RWPE2 (cell line): ENCODE measurements at regions not wholly inside any gene's neighbourhood (a gene's known extent, or its start where the extent isn't known, plus 50 kb on each side); places are given as distances from the start of the nearest gene placed in this dataset.

Experiments
- ATAC-seq: fragments of 200-7000 bp; cut with Tn5 transposase; 3 replicates; pipeline ENCODE4 v1.9.1; 2021; ENCODE audit warnings: low read depth
- DNase-seq: peaks from one replicate; pipeline ENCODE4 v3.0.0-alpha.2; 2020; ENCODE audit warnings: low spot score
- H3K27ac ChIP-seq: fragments of 450-650 bp; 2 replicates; pipeline ENCODE4 v1.5.1; 2017; ENCODE audit warnings: mild to moderate bottlenecking; ENCODE audit not compliant: poor library complexity, severe bottlenecking
- H3K27me3 ChIP-seq: fragments of 250-450 bp; sonication (Bioruptor Pico); 2 replicates; pipeline ENCODE4 v1.5.1; 2021; ENCODE audit warnings: mild to moderate bottlenecking, moderate library complexity; ENCODE audit not compliant: insufficient read depth, poor library complexity, severe bottlenecking
- H3K36me3 ChIP-seq: fragments of 250-450 bp; sonication (Bioruptor Pico); 2 replicates; pipeline ENCODE4 v1.5.1; 2020; ENCODE audit warnings: low read depth, mild to moderate bottlenecking, moderate library complexity
- H3K4me1 ChIP-seq: fragments of 250-450 bp; sonication (Bioruptor Pico); 2 replicates; pipeline ENCODE4 v1.5.1; 2021; ENCODE audit warnings: mild to moderate bottlenecking, moderate library complexity; ENCODE audit not compliant: insufficient read depth, poor library complexity, severe bottlenecking
- H3K4me3 ChIP-seq: fragments of 250-450 bp; sonication (Bioruptor Pico); 2 replicates; pipeline ENCODE4 v1.5.1; 2021; ENCODE audit warnings: mild to moderate bottlenecking, moderate library complexity; ENCODE audit not compliant: severe bottlenecking
- H3K9me3 ChIP-seq: fragments of 250-450 bp; sonication (Bioruptor Pico); 2 replicates; pipeline ENCODE4 v1.5.1; 2021; ENCODE audit warnings: mild to moderate bottlenecking, moderate library complexity; ENCODE audit not compliant: severe bottlenecking
- TF ChIP-seq, protein P1 (sequence below): fragments of 450-650 bp; IDR thresholded peaks from one replicate; pipeline ENCODE4 v1.5.1; 2017; ENCODE audit warnings: mild to moderate bottlenecking, moderate library complexity; ENCODE audit not compliant: poor library complexity, severe bottlenecking

DNA sequence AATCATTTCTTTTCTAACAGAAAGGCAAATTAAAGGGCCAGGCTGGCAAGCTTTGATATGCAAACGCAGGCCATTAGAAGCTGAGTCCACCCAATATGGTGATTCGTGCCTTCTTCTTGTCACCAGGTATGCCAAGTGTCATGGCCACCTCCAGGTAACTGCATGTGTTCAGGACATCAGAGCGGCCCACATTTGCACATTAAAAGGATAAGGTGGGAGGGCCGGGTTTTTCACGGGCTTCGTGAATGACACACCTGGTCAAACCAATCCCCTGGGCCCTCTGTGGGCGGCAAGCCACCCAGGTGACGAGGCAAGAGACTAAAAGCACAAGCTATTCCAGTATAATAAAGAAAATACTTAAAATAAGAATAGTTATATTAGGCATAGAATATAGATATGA is 75.9 kb upstream of the TSPAN11 start:
- DNase-seq = no peak
- no peak overlapping the region for H3K4me3 ChIP-seq
- ATAC-seq = no peak
- H3K9me3 ChIP-seq = no peaks in the 10 kb centered on the region
- TF ChIP-seq, protein P1, sequence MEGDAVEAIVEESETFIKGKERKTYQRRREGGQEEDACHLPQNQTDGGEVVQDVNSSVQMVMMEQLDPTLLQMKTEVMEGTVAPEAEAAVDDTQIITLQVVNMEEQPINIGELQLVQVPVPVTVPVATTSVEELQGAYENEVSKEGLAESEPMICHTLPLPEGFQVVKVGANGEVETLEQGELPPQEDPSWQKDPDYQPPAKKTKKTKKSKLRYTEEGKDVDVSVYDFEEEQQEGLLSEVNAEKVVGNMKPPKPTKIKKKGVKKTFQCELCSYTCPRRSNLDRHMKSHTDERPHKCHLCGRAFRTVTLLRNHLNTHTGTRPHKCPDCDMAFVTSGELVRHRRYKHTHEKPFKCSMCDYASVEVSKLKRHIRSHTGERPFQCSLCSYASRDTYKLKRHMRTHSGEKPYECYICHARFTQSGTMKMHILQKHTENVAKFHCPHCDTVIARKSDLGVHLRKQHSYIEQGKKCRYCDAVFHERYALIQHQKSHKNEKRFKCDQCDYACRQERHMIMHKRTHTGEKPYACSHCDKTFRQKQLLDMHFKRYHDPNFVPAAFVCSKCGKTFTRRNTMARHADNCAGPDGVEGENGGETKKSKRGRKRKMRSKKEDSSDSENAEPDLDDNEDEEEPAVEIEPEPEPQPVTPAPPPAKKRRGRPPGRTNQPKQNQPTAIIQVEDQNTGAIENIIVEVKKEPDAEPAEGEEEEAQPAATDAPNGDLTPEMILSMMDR = no peak
- H3K4me1 ChIP-seq = no peaks in the 10 kb centered on the region
- no peak overlapping the region for H3K27ac ChIP-seq
- no peaks in the 10 kb centered on the region for H3K36me3 ChIP-seq
- no peaks in the 10 kb centered on the region for H3K27me3 ChIP-seq

DNA sequence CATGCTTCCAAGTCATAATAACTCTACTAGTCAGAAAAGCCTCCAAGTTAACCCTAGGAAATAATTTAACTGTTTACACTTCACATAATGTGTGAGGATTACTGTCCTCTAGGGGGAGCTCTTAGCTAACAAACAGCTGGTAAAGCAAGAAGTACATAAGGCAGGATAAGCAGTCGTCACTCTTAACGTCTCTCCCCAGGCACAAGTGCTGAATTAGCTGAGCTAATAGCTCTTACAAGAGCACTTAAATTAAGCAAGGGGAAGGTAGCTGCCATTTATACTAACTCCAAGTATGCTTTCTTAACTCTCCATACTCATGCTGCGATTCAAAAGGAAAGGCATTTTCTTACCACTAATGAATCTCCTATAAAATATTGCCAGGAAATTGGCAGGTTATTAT is 79.3 kb upstream of the TSPAN11 start:
- ATAC-seq (no peak), DNase-seq (no peak)
- Histone ChIP-seq H3K27ac (no peak overlapping the region), H3K9me3 (no peaks in the 10 kb centered on the region), H3K36me3 (no peaks in the 10 kb centered on the region), H3K4me3 (no peak overlapping the region), H3K27me3 (no peaks in the 10 kb centered on the region), H3K4me1 (no peaks in the 10 kb centered on the region)
- TF ChIP-seq, protein P1 = peak; percentile 64

DNA sequence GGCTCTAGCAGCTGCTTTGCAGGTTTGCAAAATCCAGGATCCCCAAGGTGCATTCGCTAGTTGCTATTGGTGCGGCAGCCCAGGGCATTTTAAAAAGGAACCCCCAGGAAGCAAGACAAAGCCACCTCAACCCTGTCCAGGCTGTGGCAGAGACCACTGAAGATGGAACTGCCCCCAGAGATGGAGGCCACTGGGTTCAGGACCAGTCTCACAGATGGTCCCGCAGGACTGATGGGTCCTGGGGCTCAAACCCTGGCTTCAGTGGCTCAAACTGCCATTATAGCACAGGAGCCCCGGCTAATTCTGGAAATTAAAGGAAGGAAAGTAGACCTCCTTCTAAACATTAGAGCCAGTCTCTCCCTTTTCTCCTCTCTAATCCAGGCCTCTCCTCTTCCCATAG is 79.8 kb upstream of the TSPAN11 start:
- DNase-seq = no peak
- ATAC-seq = no peak

DNA sequence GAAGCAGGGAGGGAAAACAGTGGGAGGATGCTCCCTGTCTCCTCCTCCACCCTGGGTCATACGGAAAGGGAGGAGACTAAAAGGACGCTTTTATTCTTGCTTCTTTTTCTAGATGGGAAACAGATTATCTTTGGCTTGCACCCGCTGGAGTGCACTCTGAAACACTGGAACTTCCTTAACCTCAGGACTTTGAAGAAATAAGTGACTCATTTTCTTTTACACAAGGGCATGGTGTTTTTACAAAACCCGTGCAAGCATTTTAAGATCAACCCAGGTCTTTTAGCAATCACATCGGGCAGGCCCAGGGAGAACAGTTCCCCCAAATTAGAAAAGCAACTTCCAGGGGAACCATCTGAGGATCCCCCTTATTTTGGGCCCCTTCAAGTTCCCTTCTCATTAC is 80.9 kb upstream of the TSPAN11 start:
- H3K4me1 ChIP-seq = no peaks in the 10 kb centered on the region
- ATAC-seq = no peak
- no peak overlapping the region for H3K27ac ChIP-seq
- H3K27me3 ChIP-seq = no peaks in the 10 kb centered on the region
- TF ChIP-seq, protein P1 = no peak
- no peak overlapping the region for H3K4me3 ChIP-seq
- H3K36me3 ChIP-seq = no peaks in the 10 kb centered on the region
- no peak for DNase-seq
- H3K9me3 ChIP-seq = no peaks in the 10 kb centered on the region

More for the DNA sequence above, 79.8 kb upstream of the TSPAN11 start:
- no peak overlapping the region for H3K27ac ChIP-seq
- no peaks in the 10 kb centered on the region for H3K9me3 ChIP-seq
- H3K36me3 ChIP-seq = no peaks in the 10 kb centered on the region
- no peak overlapping the region for H3K4me3 ChIP-seq
- H3K27me3 ChIP-seq = no peaks in the 10 kb centered on the region
- TF ChIP-seq, protein P1 = no peak
- no peaks in the 10 kb centered on the region for H3K4me1 ChIP-seq

DNA sequence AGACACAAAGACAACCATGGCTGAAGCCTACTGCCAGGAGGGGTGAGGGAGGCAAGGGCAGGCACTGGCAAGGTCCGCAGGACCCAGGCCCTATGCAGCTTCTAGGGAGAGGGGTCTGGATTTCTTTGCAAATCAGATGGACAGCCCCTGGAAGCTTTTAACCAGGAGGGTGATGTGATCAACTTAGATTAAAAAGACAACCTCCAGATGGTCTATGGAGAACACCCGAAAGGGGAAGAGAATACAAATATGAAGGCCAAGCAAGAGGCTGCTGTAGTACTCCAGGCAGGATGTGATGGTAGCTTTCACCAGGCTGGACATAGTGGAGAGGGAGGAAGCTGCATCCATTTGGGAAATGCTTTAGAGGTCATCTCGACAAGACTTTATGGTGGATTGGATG is 83.3 kb upstream of the TSPAN11 start:
- Histone ChIP-seq H3K27me3 (no peaks in the 10 kb centered on the region), H3K27ac (no peak overlapping the region), H3K4me3 (no peak overlapping the region), H3K4me1 (no peaks in the 10 kb centered on the region), H3K36me3 (no peaks in the 10 kb centered on the region), H3K9me3 (no peaks in the 10 kb centered on the region)
- ATAC-seq (no peak), DNase-seq (no peak)
- TF ChIP-seq, protein P1 = no peak
